ENCODE measurements at regions not wholly inside any gene's neighbourhood (a gene's known extent, or its start where the extent isn't known, plus 50 kb on each side); places are given as distances from the start of the nearest gene placed in this dataset.

GRCh38 chr11:45348729-45349128 is 62.6 kb upstream of the SYT13 start:
- no peak for DNase-seq (ENCODE audit: low spot score)
- in situ Hi-C loops (cut with MboI; ENCODE audit: low sequenced_read_pairs, unreplicated experiment): no loop called here
- TF ChIP-seq CTCF (IDR thresholded peaks at IDR 0.05; ENCODE audit: borderline replicate concordance, control extremely low read depth, extremely low read depth, insufficient read depth, missing control alignments): no peak

- DNase-seq (ENCODE audit: low spot score): no peak
- in situ Hi-C loops (cut with MboI; ENCODE audit: low sequenced_read_pairs, unreplicated experiment): no loop called here
- no peak for TF ChIP-seq CTCF (IDR thresholded peaks at IDR 0.05; ENCODE audit: borderline replicate concordance, control extremely low read depth, extremely low read depth, insufficient read depth, missing control alignments)
Measured at GRCh38 chr11:45347348-45348082, 61.4 kb upstream of the SYT13 start.

GRCh38 chr11:45345491-45345890 is 59.4 kb upstream of the SYT13 start:
- in situ Hi-C loops (cut with MboI; ENCODE audit: low sequenced_read_pairs, unreplicated experiment): no loop called here
- no peak for TF ChIP-seq CTCF (IDR thresholded peaks at IDR 0.05; ENCODE audit: borderline replicate concordance, control extremely low read depth, extremely low read depth, insufficient read depth, missing control alignments)

GRCh38 chr11:45344028-45344427 is 57.9 kb upstream of the SYT13 start:
- DNase-seq (ENCODE audit: low spot score): no peak
- no peak for TF ChIP-seq CTCF (IDR thresholded peaks at IDR 0.05; ENCODE audit: borderline replicate concordance, control extremely low read depth, extremely low read depth, insufficient read depth, missing control alignments)
- in situ Hi-C loops (cut with MboI; ENCODE audit: low sequenced_read_pairs, unreplicated experiment): no loop called here

More at GRCh38 chr11:45345491-45345890, 59.4 kb upstream of the SYT13 start:
- no peak for DNase-seq (ENCODE audit: low spot score)

GRCh38 chr11:45343444-45343843 is 57.3 kb upstream of the SYT13 start:
- DNase-seq (ENCODE audit: low spot score): no peak
- no peak for TF ChIP-seq CTCF (IDR thresholded peaks at IDR 0.05; ENCODE audit: borderline replicate concordance, control extremely low read depth, extremely low read depth, insufficient read depth, missing control alignments)
- in situ Hi-C loops (cut with MboI; ENCODE audit: low sequenced_read_pairs, unreplicated experiment): no loop called here

- DNase-seq (ENCODE audit: low spot score): no peak
- in situ Hi-C loops (cut with MboI; ENCODE audit: low sequenced_read_pairs, unreplicated experiment): no loop called here
- no peak for TF ChIP-seq CTCF (IDR thresholded peaks at IDR 0.05; ENCODE audit: borderline replicate concordance, control extremely low read depth, extremely low read depth, insufficient read depth, missing control alignments)
Measured at GRCh38 chr11:45341372-45341771, 55.2 kb upstream of the SYT13 start.

All from GM13976 (cell line).